RWPE1 (cell line): ENCODE measurements at regions not wholly inside any gene's neighbourhood (a gene's known extent, or its start where the extent isn't known, plus 50 kb on each side); places are given as distances from the start of the nearest gene placed in this dataset.
"Not testable (repeated sequence)": the region's sequence is repeated elsewhere in the genome, so short reads cannot be mapped to it uniquely, and the experiment has no call there.

Experiments used
- CTCF ChIA-PET: fragments of 350-600 bp; sonication (Branson Sonifier 250); formaldehyde crosslinking; extraction: SDS; loops from one replicate; lab custom pipeline; 2021; lab: Yijun Ruan, JAX
- POLR2A ChIA-PET: fragments of 400-600 bp; formaldehyde crosslinking; extraction: SDS; loops from one replicate; lab custom pipeline; 2020; ENCODE audit warnings: antibody characterized with exemption; ENCODE audit not compliant: low non-redundant PET; lab: Yijun Ruan, JAX
- DNase-seq: peaks from one replicate; pipeline ENCODE4 v3.0.0; 2012; ENCODE audit warnings: low spot score
- H3K27ac ChIP-seq: fragments of 450-650 bp; 2 replicates; pipeline ENCODE4 v1.5.1; 2017
- TF ChIP-seq, protein P1 (sequence below): fragments of 450-650 bp; conservative IDR thresholded peaks from 2 replicates; pipeline ENCODE4 v1.5.1; 2017; ENCODE audit warnings: low read depth, mild to moderate bottlenecking

DNA sequence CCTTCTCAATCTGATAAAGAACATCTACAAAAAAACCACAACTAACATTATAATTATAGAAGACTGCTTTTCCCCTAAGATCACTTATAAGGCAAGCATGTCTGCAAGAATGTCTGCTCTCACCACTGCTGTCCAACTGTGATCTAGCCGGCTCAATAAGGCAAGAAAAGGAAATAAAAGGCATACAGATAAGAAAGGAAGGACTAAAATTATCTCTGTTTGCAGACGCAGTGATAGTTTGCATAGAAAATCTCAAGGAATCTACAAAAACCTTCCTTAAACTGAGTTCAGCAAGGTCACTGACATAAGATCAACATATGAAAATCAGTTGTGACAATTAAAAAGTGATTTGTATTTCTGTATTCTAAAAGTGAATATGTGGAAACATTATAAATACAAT lies 138.0 kb upstream of the EGLN3 start:
- H3K27ac ChIP-seq, result no peak overlapping the region
- ChIA-PET CTCF (no interaction called here), POLR2A (no interaction called here)
- TF ChIP-seq, protein P1, sequence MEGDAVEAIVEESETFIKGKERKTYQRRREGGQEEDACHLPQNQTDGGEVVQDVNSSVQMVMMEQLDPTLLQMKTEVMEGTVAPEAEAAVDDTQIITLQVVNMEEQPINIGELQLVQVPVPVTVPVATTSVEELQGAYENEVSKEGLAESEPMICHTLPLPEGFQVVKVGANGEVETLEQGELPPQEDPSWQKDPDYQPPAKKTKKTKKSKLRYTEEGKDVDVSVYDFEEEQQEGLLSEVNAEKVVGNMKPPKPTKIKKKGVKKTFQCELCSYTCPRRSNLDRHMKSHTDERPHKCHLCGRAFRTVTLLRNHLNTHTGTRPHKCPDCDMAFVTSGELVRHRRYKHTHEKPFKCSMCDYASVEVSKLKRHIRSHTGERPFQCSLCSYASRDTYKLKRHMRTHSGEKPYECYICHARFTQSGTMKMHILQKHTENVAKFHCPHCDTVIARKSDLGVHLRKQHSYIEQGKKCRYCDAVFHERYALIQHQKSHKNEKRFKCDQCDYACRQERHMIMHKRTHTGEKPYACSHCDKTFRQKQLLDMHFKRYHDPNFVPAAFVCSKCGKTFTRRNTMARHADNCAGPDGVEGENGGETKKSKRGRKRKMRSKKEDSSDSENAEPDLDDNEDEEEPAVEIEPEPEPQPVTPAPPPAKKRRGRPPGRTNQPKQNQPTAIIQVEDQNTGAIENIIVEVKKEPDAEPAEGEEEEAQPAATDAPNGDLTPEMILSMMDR, result no peak
- DNase-seq, result no peak

DNA sequence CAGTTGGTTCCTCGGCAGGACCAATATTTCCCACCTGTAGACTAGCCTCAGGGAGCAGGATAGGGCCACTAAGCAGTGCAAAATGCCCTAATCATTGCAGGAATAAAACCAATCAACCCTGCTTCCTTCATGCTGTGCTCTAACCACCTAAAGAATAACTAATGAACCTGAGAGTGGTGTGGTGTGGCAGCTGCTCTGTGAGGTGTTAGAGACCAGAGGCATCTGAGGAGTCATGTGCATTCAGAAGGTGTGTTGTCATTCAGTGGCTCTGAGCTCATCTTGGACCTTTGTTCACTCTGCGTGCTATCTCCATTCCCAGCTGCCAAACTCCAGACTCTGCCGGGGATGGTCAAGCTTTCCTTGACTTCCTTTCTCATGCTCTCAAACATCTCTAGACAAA lies 136.7 kb upstream of the EGLN3 start:
- ChIA-PET CTCF (no interaction called here), POLR2A (no interaction called here)
- no peak overlapping the region for H3K27ac ChIP-seq
- TF ChIP-seq, protein P1, result no peak
- DNase-seq, result no peak

DNA sequence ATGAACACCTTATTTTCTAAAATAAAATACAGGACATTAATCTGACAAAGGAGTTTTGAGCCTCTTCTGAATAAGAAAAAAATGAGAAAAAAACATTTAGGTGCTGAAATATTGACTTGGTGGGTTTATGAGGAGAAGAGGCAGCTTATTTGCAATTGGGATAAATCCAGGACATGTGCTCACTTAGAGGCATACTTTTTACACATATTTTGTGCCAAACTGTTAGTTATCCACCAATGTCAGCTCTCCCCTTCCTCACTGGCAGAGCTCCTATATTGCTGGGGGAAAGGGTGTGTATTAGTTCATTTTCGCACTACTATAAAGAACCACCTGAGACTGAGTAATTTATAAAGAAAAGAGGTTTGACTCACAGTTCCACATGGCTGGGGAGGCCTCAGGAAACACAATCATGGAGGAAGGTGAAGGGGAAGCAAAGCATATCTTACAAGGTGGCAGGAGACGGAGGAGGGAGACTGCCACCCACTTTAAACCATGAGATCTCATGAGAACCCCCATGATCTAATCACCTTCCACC lies 135.4 kb upstream of the EGLN3 start:
- CTCF ChIA-PET, result no interaction called here
- H3K27ac ChIP-seq, result no peak overlapping the region
- POLR2A ChIA-PET, result no interaction called here
- TF ChIP-seq, protein P1, result no peak
- no peak for DNase-seq

DNA sequence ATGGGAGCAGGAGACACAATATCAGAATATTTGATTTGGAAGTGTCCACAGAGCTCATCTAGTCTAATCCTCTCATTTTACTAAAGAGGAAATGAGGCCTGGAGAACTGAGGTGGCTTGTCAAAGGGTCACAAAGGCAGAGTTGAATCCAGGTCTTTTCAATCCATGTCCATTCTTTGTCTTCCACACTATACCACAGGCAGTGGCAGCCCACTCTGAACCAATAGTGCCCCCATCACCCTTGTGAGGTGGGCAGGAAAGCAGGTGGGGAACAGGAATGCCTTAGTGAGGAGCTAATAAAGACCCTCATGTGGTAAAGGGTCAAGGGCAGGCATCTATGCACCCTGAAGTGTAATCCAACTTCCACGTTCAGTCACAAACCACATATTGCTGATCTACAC lies 134.8 kb upstream of the EGLN3 start:
- CTCF ChIA-PET, result no interaction called here
- POLR2A ChIA-PET, result no interaction called here
- DNase-seq, result no peak
- TF ChIP-seq, protein P1, result no peak
- H3K27ac ChIP-seq, result no peak overlapping the region

DNA sequence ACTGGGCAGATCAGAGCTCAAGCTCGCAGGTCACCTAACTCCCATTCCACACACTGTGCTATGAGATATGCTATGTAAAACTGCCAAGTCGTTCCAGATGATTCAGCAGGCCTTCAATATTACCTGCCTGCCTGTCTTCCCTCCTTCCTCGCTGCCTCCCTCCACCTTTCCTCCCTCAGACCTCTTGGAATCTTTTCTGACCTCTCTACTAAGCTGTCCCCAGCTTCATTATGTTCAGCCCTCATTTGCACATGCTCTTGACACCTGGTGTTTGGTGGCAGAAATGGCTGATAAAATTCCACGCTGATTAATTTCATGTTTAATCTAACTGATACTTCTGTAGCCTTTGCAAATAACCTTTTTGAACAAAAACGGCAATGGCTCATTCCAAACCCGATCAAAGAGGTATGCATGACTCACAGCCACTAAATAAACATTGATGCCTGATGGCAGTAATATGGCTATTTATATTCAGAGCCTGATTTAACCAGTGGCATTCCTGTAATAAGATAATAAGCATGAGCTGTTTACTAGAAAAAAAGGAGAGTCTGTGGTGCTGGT lies 130.8 kb upstream of the EGLN3 start:
- POLR2A ChIA-PET, result no interaction called here
- TF ChIP-seq, protein P1, result no peak
- no peak overlapping the region for H3K27ac ChIP-seq
- CTCF ChIA-PET, result no interaction called here
- peak; percentile 74 for DNase-seq

DNA sequence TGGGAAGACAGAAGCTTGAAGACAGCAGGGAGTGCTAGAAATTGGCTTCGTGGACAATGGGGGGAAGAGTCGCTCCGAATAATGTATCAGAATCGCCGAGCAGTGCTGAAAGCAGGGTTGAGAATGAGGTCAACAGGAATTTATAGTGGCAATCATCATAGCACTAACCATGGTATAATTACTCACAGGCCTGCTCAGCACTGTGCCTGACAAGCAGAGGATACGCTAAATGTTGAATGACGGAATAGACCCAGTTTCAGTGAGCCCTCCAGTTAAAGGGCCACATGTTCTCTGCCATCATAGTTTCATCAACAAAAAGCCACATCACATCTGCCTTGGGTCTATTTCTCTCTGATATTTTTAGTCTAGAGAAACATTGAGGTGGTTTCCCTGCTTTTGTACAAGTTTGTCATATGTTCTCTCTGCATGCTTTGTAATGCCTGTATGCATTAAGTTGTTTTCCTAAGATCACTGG lies 130.3 kb upstream of the EGLN3 start:
- no peak for DNase-seq
- no peak overlapping the region for H3K27ac ChIP-seq
- TF ChIP-seq, protein P1, result no peak
- CTCF ChIA-PET, result no interaction called here
- POLR2A ChIA-PET, result no interaction called here

DNA sequence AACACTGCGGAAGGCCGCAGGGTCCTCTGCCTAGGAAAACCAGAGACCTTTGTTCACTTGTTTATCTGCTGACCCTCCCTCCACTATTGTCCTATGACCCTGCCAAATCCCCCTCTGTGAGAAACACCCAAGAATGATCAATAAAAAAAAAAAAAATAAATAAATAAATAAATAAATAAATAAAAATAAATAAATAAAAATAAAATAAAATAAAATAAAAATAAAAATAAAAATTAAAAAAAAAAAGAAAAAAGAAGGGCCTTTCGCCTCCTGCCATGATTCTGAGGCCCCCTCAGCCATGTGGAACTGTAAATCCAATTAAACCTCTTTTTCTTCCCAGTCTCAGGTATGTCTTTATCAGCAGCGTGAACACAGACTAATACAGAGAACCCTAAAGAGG lies 128.8 kb upstream of the EGLN3 start:
- CTCF ChIA-PET, result interaction anchor here (0.6 kb wide), 1 partner anchor 55 kb away, joined by 5 read pairs; no protein-coding TSS in a partner anchor
- POLR2A ChIA-PET, DNase-seq, H3K27ac ChIP-seq: not testable (repeated sequence)
